Keratinocyte (primary cell): ENCODE measurements at regions not wholly inside any gene's neighbourhood (a gene's known extent, or its start where the extent isn't known, plus 50 kb on each side); places are given as distances from the start of the nearest gene placed in this dataset.

Experiments
- DNase-seq: peaks from one replicate; pipeline ENCODE4 v3.0.0-alpha.2; 2011; ENCODE audit warnings: low read depth, missing footprints, low spot score
- FAIRE-seq: peaks from 2 replicates; lab custom pipeline; 2011; peaks lifted over from hg19 to GRCh38; lab: Jason Lieb, UNC
- H2AFZ ChIP-seq: 2 replicates; pipeline ENCODE4 v1.6.0; 2012; ENCODE audit warnings: low read length, control low read depth, inconsistent platforms; ENCODE audit not compliant: control insufficient read depth
- H3K27ac ChIP-seq: 2 replicates; pipeline ENCODE4 v1.5.1; 2011; ENCODE audit warnings: low read length; ENCODE audit not compliant: control insufficient read depth, insufficient read depth
- H3K27me3 ChIP-seq: 3 replicates; pipeline ENCODE4 v1.6.0; 2011; ENCODE audit warnings: low read length; ENCODE audit not compliant: control insufficient read depth, insufficient read depth; ENCODE audit errors: extremely low read depth
- H3K36me3 ChIP-seq, 2 experiments: 2 replicates in 1 of 2; 3 replicates in 1 of 2; pipeline ENCODE4 v1.5.1; 2011; ENCODE audit warnings: low read length in 2 of 2, mild to moderate bottlenecking in 1 of 2; ENCODE audit not compliant: control insufficient read depth in 2 of 2, insufficient read depth in 2 of 2; ENCODE audit errors: extremely low read depth in 1 of 2
- H3K4me1 ChIP-seq: 3 replicates; pipeline ENCODE4 v1.5.1; 2011; ENCODE audit warnings: low read length; ENCODE audit not compliant: control insufficient read depth, insufficient read depth; ENCODE audit errors: extremely low read depth
- H3K4me2 ChIP-seq: 3 replicates; pipeline ENCODE4 v1.6.0; 2011; ENCODE audit warnings: low read depth, low read length; ENCODE audit not compliant: control insufficient read depth, insufficient read depth; ENCODE audit errors: extremely low read depth
- H3K4me3 ChIP-seq, 3 experiments: fragments of 200-600 bp in 1 of 3; sonication (generic) in 1 of 3; 2 replicates in 2 of 3; 3 replicates in 1 of 3; pipeline ENCODE4 v1.5.1; 2011 to 2016; ENCODE audit warnings: low read length in 3 of 3, mild to moderate bottlenecking in 3 of 3, control low read depth in 2 of 3, inconsistent platforms in 1 of 3, low read depth in 1 of 3, mixed read lengths in 1 of 3, mixed run types in 1 of 3, moderate library complexity in 1 of 3; ENCODE audit not compliant: control insufficient read depth in 2 of 3, insufficient read depth in 2 of 3; ENCODE audit errors: extremely low read depth in 1 of 3
- H3K79me2 ChIP-seq: 2 replicates; pipeline ENCODE4 v1.6.0; 2012; ENCODE audit warnings: low read length; ENCODE audit not compliant: control insufficient read depth, insufficient read depth
- H3K9ac ChIP-seq: 3 replicates; pipeline ENCODE4 v1.6.0; 2011; ENCODE audit warnings: low read length; ENCODE audit not compliant: control insufficient read depth, insufficient read depth; ENCODE audit errors: extremely low read depth
- H3K9me1 ChIP-seq: 3 replicates; pipeline ENCODE4 v1.6.0; 2011; ENCODE audit warnings: low read length; ENCODE audit not compliant: control insufficient read depth, insufficient read depth; ENCODE audit errors: extremely low read depth
- H3K9me3 ChIP-seq: 2 replicates; pipeline ENCODE4 v1.5.1; 2012; ENCODE audit warnings: low read depth, low read length; ENCODE audit not compliant: control insufficient read depth
- H4K20me1 ChIP-seq: 3 replicates; pipeline ENCODE4 v1.6.0; 2011; ENCODE audit warnings: low read length; ENCODE audit not compliant: control insufficient read depth, insufficient read depth; ENCODE audit errors: extremely low read depth
- CTCF ChIP-seq, 3 experiments: IDR thresholded peaks in 1 of 3; conservative IDR thresholded peaks in 1 of 3; optimal IDR thresholded peaks in 1 of 3; 2 replicates in 2 of 3; 3 replicates in 1 of 3; pipeline versions ENCODE3 to v1.5.1; 2011; ENCODE audit warnings: low read length in 3 of 3, mild to moderate bottlenecking in 3 of 3, moderate library complexity in 2 of 3, control low read depth in 1 of 3, inconsistent platforms in 1 of 3; ENCODE audit not compliant: insufficient read depth in 2 of 3; ENCODE audit errors: extremely low read depth in 1 of 3
- EZH2 ChIP-seq: IDR thresholded peaks from one replicate; pipeline ENCODE4 v1.6.1; 2012; ENCODE audit warnings: inconsistent platforms, mild to moderate bottlenecking, low read length, moderate library complexity
- dilution Hi-C: fragments of 300-500 bp; cut with MboI; formaldehyde crosslinking; loops from one replicate; pipeline ENCODE4 v1.7.0; 2020; ENCODE audit warnings: low sequenced_read_pairs; ENCODE audit not compliant: extremely low pct_ligation_motif_present

DNA sequence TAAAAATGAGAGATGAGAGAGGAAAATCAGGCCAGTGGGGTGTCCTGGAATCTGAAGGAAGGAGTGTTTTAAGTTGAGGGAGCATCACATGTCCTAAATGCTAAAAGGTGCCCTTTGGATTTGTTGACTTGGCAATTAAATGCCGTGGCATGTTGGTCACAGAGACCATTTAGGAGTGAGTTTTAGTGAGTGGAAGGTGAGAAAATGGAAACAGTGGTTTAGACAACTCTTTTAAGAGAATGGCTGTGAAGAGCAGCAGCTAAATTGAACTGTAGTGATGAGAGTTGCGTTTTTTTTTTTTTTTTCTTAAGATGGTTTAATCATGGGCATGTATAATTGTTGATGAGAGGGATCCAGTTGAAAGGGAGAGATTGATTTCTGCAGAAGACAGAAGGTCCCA is 95.0 kb downstream of the S1PR1 start:
- Histone ChIP-seq H3K9me3 (no peaks in the 10 kb centered on the region), H3K4me3 (no peak overlapping the region), H3K4me1 (no peaks in the 10 kb centered on the region), H3K9me1 (no peaks in the 10 kb centered on the region), H3K4me2 (no peak overlapping the region), H3K27ac (no peak overlapping the region), H4K20me1 (no peaks in the 10 kb centered on the region), H2AFZ (no peak overlapping the region), H3K79me2 (no peaks in the 10 kb centered on the region), H3K9ac (no peak overlapping the region), H3K27me3 (no peaks in the 10 kb centered on the region), H3K36me3 (no peaks in the 10 kb centered on the region)
- no peak for TF ChIP-seq EZH2
- FAIRE-seq (no peak), DNase-seq (no peak)
- dilution Hi-C loops: no loop called here

- no peaks in the 10 kb centered on the region for H3K79me2 ChIP-seq
- H3K4me2 ChIP-seq: no peak overlapping the region
- H3K9me3 ChIP-seq: no peaks in the 10 kb centered on the region
- H3K4me3 ChIP-seq: no peak overlapping the region
- H2AFZ ChIP-seq: no peak overlapping the region
- no peaks in the 10 kb centered on the region for H3K27me3 ChIP-seq
- H3K9me1 ChIP-seq: no peaks in the 10 kb centered on the region
- H3K4me1 ChIP-seq: no peaks in the 10 kb centered on the region
- dilution Hi-C loops: no loop called here
- TF ChIP-seq EZH2 (no peak), CTCF (optimal IDR thresholded peaks at IDR 0.05 in 1 of 3, IDR thresholded peaks at IDR 0.05 in 1 of 3, conservative IDR thresholded peaks at IDR 0.05 in 1 of 3; ENCODE audit: extremely low read depth in 1 of 3, insufficient read depth in 2 of 3, low read length in 3 of 3) (no peak)
- no peak for DNase-seq
- no peaks in the 10 kb centered on the region for H3K36me3 ChIP-seq
- H3K27ac ChIP-seq: no peak overlapping the region
- H4K20me1 ChIP-seq: no peaks in the 10 kb centered on the region
- H3K9ac ChIP-seq: no peak overlapping the region
- no peak for FAIRE-seq
These were observed 95.8 kb downstream of the S1PR1 start for GRCh38 chr1:101332633-101333032.

- no peaks in the 10 kb centered on the region for H3K4me1 ChIP-seq
- no peaks in the 10 kb centered on the region for H3K36me3 ChIP-seq
- H3K4me3 ChIP-seq: no peak overlapping the region
- H3K4me2 ChIP-seq: no peak overlapping the region
- TF ChIP-seq CTCF (optimal IDR thresholded peaks at IDR 0.05 in 1 of 3, IDR thresholded peaks at IDR 0.05 in 1 of 3, conservative IDR thresholded peaks at IDR 0.05 in 1 of 3; ENCODE audit: extremely low read depth in 1 of 3, insufficient read depth in 2 of 3, low read length in 3 of 3) (no peak), EZH2 (no peak)
- H3K9ac ChIP-seq: no peak overlapping the region
- no peak for FAIRE-seq
- no peak overlapping the region for H2AFZ ChIP-seq
- no peaks in the 10 kb centered on the region for H3K79me2 ChIP-seq
- H3K27me3 ChIP-seq: no peaks in the 10 kb centered on the region
- dilution Hi-C loops: no loop called here
- no peaks in the 10 kb centered on the region for H4K20me1 ChIP-seq
- no peak overlapping the region for H3K27ac ChIP-seq
- no peaks in the 10 kb centered on the region for H3K9me1 ChIP-seq
- H3K9me3 ChIP-seq: no peaks in the 10 kb centered on the region
- DNase-seq: no peak
These were observed 96.4 kb downstream of the S1PR1 start for GRCh38 chr1:101333186-101333585.
